GM18498 (cell line): ENCODE measurements at regions not wholly inside any gene's neighbourhood (a gene's known extent, or its start where the extent isn't known, plus 50 kb on each side); places are given as distances from the start of the nearest gene placed in this dataset.

Experiments
- ATAC-seq: cut with Tn5 transposase; IDR thresholded peaks from one replicate; pipeline ENCODE4 v1.9.1; 2021; ENCODE audit warnings: mild to moderate bottlenecking, moderate library complexity; ENCODE audit not compliant: unreplicated experiment

DNA sequence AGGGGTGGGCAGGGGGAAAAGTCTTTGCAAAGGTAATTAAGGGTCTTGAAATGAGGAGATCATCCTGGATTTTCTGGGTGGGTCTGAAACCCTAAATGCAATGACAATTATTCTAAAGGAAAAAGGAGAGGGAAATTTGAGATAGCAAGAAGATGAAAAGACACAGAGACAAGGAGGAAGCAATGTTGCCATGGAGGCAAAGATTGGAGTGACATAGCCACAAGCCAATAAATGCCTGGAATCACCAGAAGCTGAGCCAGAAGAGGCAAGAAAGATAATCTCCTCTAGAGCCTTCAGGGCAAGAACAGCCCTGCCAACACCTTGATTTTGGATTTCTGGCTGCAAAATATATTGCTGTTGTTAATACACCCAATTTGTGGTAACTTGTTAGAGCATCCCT is 1246.3 kb upstream of the PIK3C3 start:
- no peak for ATAC-seq

DNA sequence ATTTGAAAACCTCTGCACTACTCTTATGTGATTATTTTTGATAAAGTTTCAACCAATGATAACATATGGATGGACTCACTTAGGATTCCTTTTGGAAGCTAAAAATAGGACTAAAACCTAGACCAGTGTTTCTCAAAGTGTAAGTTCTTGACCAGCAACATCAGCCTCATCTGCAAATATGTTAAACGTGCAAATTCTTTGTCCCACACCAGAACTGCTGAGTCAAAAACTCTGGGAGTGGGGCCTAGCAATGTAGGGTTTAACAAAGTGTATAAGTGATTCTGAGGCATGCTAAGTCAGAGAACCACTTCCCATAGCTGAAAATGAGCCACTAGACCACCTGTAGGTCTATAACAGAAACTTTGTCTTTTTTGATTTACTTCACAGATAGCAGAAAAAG is 1247.2 kb upstream of the PIK3C3 start:
- ATAC-seq, result no peak

DNA sequence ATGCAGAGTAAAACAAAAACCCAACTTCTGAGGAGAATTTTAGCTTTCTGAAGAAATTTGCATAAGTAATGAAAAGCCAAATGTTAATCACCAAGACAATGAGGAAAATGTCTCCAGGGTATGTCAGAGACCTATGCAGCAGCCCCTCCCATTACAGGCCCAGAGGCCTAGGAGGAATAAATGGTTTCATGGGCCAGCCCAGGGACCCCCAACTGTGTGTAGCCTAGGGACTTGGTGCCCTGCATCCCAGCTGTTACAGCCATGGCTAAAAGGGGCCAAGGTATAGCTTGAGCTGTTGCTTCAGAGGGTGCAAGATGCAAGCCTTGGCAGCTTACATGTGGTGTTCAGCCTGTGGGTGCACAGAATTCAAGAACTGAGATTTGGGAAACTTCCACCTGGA is 1256.9 kb upstream of the PIK3C3 start:
- no peak for ATAC-seq

DNA sequence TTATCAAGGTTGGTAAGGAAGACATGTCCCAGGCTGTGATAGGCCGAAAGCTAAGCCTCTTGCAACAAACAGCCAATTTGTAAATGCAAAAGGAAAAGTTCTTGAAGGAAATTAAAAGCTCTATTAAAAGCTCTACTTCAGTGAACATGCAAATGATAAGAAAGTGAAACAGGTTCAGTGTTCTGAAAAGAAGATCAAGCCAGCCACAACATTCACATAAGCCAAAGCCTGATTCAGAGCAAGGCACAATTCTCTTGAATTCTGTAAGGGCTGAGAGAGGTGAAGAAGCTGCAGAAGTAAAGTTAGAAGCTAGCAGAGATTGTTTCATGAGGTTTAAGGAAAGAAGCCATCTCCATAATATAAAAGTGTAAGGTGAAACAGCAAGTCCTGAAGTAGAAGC is 1259.5 kb upstream of the PIK3C3 start:
- ATAC-seq, result no peak

DNA sequence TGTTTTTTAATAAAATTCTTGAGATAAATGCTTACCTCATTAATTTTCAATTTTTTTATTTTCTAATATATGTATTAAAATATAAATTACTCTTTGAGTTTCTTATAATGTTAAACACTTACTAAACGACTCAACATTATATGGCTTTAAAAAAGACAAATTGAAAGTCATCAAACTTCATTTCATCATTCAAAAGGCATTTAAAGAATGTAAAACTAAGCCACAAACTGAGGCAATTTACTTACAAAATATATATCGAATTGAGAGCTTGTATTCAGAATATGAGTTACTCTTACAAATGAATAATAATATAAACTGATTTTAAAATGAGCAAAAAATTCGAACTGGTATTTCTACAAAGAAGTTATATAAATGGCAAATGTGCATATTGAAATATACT is 1262.2 kb upstream of the PIK3C3 start:
- no peak for ATAC-seq

DNA sequence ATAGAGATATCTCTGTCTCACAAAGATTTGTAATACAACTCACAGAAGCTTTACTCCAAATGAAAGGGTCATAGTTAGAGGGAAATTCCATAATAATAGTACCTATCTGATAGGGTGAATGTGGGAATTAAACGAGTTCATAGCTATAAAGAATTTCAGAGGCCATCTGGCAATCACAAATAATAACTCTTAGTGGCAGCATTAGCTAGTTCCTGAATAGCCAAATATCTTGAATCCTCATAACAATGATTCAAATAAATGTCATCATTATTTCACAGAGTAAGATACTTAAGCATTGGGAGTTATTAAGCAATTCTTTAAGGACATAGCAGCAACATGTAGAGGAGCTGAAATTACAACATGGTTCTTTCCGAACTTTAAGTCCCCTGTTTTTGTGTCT is 1265.0 kb upstream of the PIK3C3 start:
- ATAC-seq, result no peak

DNA sequence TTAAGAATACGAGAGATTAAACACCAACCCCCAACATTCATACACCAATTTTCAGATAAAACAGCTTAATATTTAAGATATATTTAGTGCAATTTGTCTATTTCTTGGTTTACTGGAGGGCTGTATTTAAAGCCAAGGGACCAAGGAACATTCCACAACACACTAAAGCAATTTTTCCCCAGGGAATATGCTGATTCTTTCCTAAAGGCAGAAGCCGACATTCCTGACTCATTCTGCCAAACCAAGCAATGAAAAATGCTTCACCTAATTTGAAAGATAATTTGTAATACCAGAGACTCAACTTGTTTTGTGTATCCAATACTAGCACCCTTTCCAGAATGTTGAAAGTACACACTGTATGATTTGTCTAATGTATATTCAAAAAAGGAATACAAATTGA is 1267.6 kb upstream of the PIK3C3 start:
- ATAC-seq, result no peak

DNA sequence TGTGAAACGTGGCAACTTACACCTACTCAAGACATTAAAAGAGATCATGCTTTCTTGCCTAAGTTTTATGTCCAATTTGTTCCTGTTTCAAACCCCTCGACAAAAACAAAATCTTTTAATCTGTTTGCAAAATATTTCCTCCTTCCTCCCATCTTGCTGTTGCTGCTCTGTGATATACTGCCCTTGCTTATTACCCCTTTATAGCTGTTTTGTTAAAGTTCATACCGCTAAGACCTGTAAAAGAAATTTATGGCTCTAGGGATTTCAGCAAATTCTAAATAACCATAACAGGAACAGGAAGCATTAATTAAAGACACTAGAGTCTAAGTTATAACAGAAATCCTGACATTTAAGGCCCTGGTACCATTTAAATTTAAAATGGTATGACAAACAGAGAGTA is 1268.2 kb upstream of the PIK3C3 start:
- no peak for ATAC-seq

DNA sequence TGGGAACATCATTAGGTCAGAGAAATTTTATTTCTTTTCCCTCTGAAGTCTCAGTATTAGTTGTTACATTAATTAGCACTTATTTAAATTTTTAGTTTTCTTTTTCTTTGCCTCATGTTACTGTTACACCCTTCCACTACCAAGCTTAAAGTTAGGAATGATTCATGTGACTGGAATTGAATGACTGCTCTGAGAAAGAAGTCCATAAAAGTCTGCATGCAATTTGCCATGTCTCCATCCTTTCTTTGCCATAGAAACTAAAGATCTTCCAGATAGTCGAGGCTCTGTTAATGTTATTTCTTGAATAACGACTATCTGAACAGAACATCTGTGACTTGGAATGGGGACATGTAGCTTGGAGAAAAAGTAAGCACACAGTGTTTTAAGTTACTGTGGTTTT is 1269.8 kb upstream of the PIK3C3 start:
- ATAC-seq, result no peak

DNA sequence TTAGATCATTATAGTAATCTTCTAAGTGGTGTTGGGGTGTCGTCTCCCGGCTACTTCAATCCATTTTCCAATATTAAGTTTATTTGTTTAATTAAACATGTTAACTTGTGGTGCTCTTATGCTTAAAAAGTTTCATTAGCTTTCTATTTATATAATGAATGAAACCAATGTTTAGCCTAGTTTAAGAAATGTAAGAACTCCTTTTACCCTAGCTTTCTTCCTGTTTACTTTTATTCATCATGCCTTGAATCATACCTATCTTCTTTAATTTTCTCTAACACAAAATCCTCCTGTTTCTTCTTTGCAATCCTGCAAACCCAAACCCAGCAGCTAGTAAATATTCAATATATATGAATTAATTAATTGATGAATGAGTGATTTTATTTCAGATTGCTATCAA is 1276.7 kb upstream of the PIK3C3 start:
- ATAC-seq, result no peak

DNA sequence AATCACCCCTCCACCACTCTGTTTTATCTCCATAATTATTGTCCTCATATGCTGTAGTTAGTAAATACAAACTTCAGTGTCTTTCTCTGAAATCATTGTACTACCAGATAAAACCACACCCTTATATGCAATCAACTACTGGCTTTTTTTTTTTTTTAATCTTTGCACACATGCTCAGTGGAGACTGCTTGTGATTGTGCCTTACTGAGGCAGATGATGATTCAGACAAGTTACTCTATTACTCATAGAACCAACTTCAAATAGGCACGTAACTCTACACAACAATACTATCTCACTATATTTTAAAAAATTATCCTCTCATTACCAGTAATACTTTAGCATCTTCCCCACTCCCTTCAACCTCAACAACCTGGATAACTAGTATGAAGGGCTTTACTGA is 1278.4 kb upstream of the PIK3C3 start:
- ATAC-seq, result no peak

DNA sequence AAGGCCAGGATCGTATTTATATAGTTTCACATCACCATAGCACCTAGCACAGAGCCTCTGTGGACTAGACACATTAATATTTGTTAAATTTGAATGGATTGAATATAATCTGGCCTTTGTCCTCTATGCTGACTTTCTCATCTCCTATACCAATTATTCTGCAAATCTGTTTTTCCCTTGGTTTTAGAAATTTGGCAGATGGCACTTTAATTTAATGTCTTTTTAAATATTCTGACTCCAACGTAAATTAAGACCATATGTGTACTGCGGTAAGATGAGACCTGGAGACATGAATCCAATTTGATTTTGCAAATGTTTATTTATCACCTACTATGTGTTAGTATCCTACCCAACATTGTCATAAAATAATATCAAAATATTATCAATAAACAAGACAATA is 1281.9 kb upstream of the PIK3C3 start:
- ATAC-seq, result no peak

DNA sequence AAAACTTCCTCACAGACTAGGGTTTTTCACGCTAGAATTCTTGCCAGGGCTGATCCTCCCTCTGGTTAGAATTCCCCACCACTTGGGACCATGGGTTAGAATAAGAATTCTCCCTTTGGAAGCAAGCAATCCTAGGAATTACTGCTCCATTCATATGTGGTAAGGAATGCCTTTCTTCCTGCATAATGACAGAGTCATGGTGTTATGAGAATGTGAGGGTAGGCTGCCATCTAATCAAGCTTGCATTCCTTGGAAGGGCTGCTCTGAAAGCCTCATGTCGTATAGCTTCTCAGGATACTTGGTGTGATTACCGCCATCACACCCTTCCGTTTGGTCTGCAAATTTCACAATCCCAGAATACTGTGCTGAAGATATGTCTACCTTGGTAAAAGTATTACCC is 1282.4 kb upstream of the PIK3C3 start:
- no peak for ATAC-seq

DNA sequence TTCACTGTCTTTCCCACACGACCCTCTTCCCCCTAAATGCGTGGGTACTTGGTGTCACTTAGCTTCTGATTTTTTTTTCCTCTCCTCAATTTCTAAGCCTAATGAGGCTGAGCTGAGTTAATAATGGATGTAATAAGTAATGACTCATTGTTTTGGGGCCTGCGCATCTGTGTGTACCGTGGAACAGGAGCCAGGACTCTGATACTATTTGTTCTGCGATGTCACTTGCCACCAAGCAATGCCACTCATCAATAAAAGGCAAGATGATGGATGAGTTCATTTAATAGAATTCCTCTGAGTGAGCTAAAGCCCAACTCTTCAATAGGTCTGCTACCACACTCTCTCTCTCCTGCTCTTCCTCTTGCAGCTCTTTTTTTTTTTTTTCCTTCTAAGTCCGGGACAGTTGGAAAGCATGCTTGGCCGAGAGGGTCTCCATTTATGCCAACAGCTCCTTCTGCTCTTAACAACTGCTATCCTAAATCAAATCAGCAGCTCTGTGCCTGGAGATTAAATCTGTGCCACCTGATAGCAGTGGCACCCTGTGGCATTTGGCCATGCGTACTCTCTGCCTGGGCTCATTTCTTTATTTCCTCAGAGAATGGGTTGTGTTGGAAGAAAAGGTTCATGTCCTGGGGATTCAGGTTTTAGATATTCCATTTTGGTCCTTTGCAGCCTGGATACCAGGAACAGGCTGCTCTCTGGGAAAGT is 1284.2 kb upstream of the PIK3C3 start:
- ATAC-seq, result no peak

DNA sequence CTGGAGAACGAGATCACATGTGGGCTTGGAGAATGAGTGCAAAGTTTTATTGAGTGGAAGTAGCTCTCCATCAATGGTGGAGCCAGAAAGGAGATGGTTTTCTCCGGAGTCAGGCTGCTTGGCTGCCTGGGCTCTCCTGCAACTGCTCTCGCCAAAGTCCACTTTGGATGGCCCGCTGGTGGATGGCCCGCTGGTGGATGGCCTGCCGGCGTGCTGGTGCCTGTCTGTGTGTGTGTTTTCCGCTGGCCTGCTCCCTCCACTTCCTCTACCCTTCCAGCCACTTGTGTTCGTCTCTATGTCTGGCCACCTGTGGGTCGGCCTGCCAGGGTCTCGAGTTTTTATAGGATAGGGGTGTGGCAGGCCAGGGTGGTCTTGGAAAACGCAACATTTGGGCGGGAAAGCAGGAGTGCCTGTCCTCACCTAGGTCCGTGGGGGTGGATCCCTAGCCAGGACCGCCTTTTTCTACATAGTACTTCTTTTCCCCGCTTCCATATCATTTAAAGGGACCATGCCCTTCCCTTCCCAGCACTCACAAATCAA is 1292.1 kb upstream of the PIK3C3 start:
- no peak for ATAC-seq

DNA sequence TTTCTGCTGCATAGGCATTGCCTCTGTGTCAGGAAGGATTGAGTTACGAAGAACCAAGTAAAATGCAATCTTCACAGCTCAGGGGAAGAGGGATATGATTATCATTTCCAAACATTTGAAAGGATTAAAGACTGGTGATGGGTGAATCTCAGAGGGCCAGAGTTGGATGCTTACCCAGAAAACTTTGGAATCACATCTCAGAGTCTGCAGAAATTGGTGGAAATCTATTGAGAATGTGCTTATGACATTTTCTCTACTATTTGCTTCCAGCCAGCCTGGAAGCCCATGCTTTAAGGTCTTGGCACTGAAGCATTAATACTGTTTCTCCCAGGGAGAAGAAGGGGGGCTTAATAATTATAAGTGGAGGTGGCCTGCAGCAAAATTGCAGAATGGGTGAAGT is 1301.4 kb upstream of the PIK3C3 start:
- ATAC-seq, result no peak

DNA sequence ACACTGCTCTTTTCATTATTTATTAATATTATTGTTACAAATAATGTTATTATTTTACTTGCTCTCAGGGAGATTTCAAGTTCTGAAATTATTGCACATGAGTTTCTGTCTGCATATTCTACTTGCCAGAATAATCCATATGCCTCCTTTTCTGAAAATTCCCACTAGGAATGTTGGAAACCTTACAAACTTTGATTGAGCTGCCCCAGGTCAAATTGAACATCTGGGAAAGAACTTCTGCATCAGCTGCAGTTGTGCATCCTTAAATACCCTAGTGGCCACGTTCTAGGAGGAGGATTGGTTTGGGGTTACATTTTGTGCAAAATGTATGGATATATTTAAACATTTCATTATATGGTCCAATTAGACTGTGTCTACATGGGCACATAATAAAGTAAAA is 1302.7 kb upstream of the PIK3C3 start:
- no peak for ATAC-seq

DNA sequence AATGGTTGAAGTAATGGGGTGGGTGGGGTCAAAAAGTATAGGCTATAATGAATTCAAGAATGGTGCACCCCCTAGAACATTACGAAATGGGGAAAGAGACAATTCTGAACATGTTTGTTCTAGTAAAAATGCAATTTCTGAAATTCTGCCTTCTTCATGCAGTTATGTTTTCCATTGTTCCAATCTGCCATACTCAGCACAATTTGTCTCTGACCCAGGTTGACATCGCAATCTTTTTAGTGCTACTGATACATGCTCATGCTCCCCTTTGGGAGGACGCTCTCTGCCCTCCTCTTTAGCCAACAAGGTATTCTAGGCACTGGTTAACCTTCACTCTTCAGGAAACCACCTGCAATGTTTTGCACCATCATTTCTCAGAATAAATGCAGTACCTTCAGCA is 1303.9 kb upstream of the PIK3C3 start:
- ATAC-seq, result no peak

DNA sequence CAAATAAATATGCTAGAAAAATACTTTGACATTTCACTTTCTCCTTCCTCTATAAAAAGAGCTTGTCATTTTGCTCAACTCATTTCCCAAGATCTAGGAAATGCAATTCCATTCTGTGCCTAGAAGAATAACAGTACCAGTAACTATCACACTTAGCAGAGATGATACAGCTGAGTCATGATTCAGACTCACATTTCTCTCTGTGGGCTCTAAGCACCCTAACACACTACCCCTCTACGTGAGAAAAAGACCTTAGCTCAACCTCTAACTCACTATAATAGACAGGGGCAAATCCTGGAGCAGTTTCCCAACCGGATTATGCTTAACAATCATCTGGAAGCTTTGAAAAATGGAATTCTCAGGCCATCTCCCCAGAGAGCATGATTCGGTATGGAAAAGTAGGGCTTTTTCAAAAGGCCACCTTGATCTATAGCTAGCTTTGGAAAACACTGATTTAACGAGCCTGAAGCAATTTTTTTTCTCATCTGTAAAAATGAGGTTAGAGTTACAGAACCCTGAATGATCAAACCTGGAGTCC is 1312.3 kb upstream of the PIK3C3 start:
- no peak for ATAC-seq

DNA sequence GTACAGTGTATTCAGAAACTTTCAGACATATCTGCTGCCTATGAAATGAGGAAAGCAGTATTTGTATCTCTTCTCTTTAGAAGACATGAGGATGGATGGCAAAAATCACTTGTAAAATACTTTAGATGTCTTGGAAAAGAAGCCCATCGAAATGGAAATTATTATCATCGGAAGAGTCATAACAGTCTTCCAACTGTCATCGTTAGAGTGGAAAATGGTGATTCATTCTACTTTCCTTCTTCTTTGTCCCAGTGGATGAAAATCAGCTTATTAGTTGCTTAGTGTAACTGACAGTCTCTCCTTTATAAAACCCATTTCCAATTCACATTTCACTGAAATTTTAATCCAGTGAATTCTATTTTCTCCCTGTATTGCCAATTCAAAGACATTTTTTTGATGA is 1323.7 kb upstream of the PIK3C3 start:
- no peak for ATAC-seq

DNA sequence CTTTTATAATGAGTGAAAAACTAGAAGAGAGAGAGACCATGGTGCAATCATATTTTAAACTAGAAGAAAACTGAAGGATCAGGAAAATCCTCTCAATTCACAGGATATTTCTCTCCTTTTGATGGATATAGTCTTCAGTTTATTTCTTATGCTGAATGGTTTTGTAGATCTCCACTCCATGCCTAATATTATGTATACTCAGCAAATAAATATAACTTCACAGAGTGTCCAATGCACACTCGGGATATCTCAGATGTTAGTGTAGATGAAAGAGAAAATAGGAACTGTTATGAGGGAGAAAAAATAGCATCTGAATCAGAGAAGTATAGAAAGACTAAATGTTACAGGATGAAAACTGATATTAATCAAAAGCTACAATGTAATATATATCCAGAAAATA is 1324.5 kb upstream of the PIK3C3 start:
- no peak for ATAC-seq

DNA sequence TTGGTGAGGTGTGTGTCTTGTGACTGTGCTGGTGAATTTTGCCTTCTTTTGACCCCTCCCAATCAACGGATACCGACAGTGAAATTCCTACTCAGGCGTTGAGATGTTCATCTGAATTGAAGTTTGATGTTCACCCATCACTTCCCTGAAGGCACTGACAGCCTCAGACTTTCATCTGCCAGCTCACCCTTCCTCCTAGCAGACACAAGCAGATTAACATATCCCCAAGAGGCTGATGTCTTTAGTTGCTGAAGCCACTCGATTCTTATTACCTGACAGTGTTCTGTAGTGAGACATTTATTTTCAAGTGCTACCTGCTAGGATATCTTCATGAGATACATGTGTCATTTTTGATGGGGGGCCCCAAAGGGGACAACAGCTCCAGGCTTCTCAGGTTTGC is 1330.1 kb upstream of the PIK3C3 start:
- no peak for ATAC-seq

DNA sequence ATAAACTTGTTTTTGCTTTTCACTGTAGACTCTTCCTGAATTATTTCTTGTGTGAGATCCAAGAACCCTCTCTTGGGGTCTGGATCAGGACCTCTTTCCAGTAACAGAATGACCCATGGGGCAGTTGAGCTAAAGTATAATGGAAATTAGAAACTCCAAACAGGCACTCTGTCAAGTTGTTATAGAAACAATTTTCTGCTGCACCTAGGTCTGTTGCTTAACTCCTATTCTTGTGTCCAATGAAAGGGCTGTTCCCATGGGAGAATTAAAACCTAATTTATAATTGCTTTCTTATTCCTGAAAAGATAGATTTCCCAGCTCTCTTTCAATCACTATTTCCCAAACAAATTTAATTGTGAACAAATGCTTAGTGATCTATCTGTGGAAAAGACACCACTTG is 1341.3 kb upstream of the PIK3C3 start:
- ATAC-seq, result no peak
